AML-193 (cell line): ENCODE measurements at regions not wholly inside any gene's neighbourhood (a gene's known extent, or its start where the extent isn't known, plus 50 kb on each side); places are given as distances from the start of the nearest gene placed in this dataset.
A peak's percentile ranks its signal among the peaks of the same experiment; 100 is the strongest.

Experiments used
- DNase-seq, 2 experiments: peaks; one replicate each; lab custom pipeline; 2025; lab: John Stamatoyannopoulos, UW

- DNase-seq = no peak
These were observed 880.2 kb upstream of the EPHA6 start for GRCh38 chr3:95934181-95934580.

- DNase-seq = no peak
These were observed 875.1 kb upstream of the EPHA6 start for GRCh38 chr3:95939235-95939809.

- no peak for DNase-seq
These were observed 848.6 kb upstream of the EPHA6 start for GRCh38 chr3:95965704-95966336.

GRCh38 chr3:95971573-95971972, 842.8 kb upstream of the EPHA6 start:
- DNase-seq = no peak

GRCh38 chr3:95994338-95994737, 820.1 kb upstream of the EPHA6 start:
- no peak for DNase-seq

- no peak for DNase-seq
These were observed 813.4 kb upstream of the EPHA6 start for GRCh38 chr3:96000966-96001365.

GRCh38 chr3:96007650-96008195, 806.7 kb upstream of the EPHA6 start:
- DNase-seq = no peak

GRCh38 chr3:96012939-96013338, 801.5 kb upstream of the EPHA6 start:
- no peak for DNase-seq

- no peak for DNase-seq
These were observed 796.8 kb upstream of the EPHA6 start for GRCh38 chr3:96017556-96017955.

GRCh38 chr3:96022676-96023075, 791.7 kb upstream of the EPHA6 start:
- DNase-seq = no peak

- no peak for DNase-seq
These were observed 786.7 kb upstream of the EPHA6 start for GRCh38 chr3:96027718-96028117.

GRCh38 chr3:96039632-96040031, 774.8 kb upstream of the EPHA6 start:
- DNase-seq = peak in 1 of 2 experiments; percentile 0

GRCh38 chr3:96059301-96059700, 755.1 kb upstream of the EPHA6 start:
- DNase-seq = no peak

GRCh38 chr3:96069065-96069464, 745.3 kb upstream of the EPHA6 start:
- no peak for DNase-seq

GRCh38 chr3:96070678-96071077, 743.7 kb upstream of the EPHA6 start:
- no peak for DNase-seq

- no peak for DNase-seq
These were observed 743.3 kb upstream of the EPHA6 start for GRCh38 chr3:96071097-96071496.

GRCh38 chr3:96072226-96072625, 742.2 kb upstream of the EPHA6 start:
- no peak for DNase-seq

GRCh38 chr3:96083610-96084009, 730.8 kb upstream of the EPHA6 start:
- DNase-seq = no peak

GRCh38 chr3:96086018-96086417, 728.4 kb upstream of the EPHA6 start:
- DNase-seq = no peak

- DNase-seq = no peak
These were observed 713.3 kb upstream of the EPHA6 start for GRCh38 chr3:96101006-96101560.

- DNase-seq = no peak
These were observed 707.7 kb upstream of the EPHA6 start for GRCh38 chr3:96106701-96107100.
